ENCODE measurements at regions not wholly inside any gene's neighbourhood (a gene's known extent, or its start where the extent isn't known, plus 50 kb on each side); places are given as distances from the start of the nearest gene placed in this dataset.
A peak's percentile ranks its signal among the peaks of the same experiment; 100 is the strongest.

GRCh38 chr6:14661691-14662090 lies 544.1 kb downstream of the CD83 start:
- TF ChIP-seq CTCF (IDR thresholded peaks at IDR 0.05) = no peak
- Mint-ChIP-seq H3K4me3 (ENCODE audit: unreplicated experiment) (no peak overlapping the region), H3K27me3 (ENCODE audit: unreplicated experiment) (no peaks in the 10 kb centered on the region), H3K27ac (ENCODE audit: unreplicated experiment) (no peak overlapping the region), H3K4me1 (ENCODE audit: unreplicated experiment) (peaks cover 28% of the 10 kb centered on the region), H3K9me3 (ENCODE audit: unreplicated experiment) (no peaks in the 10 kb centered on the region), H3K36me3 (ENCODE audit: unreplicated experiment) (no peaks in the 10 kb centered on the region)
- DNase-seq (ENCODE audit: extremely low spot score, unreplicated experiment) = no peak

- Mint-ChIP-seq H3K27ac (ENCODE audit: unreplicated experiment) (no peak overlapping the region), H3K27me3 (ENCODE audit: unreplicated experiment) (no peaks in the 10 kb centered on the region), H3K4me1 (ENCODE audit: unreplicated experiment) (peaks cover 23% of the 10 kb centered on the region), H3K4me3 (ENCODE audit: unreplicated experiment) (no peak overlapping the region), H3K36me3 (ENCODE audit: unreplicated experiment) (no peaks in the 10 kb centered on the region), H3K9me3 (ENCODE audit: unreplicated experiment) (no peaks in the 10 kb centered on the region)
- DNase-seq (ENCODE audit: extremely low spot score, unreplicated experiment) = no peak
- no peak for TF ChIP-seq CTCF (IDR thresholded peaks at IDR 0.05)
Measured at GRCh38 chr6:14664112-14664601, 546.6 kb downstream of the CD83 start.

- DNase-seq (ENCODE audit: extremely low spot score, unreplicated experiment) = no peak
- TF ChIP-seq CTCF (IDR thresholded peaks at IDR 0.05) = no peak
- no peaks in the 10 kb centered on the region for H3K27me3 Mint-ChIP-seq (ENCODE audit: unreplicated experiment)
- no peaks in the 10 kb centered on the region for H3K9me3 Mint-ChIP-seq (ENCODE audit: unreplicated experiment)
- no peak overlapping the region for H3K4me3 Mint-ChIP-seq (ENCODE audit: unreplicated experiment)
- peaks cover 22% of the 10 kb centered on the region for H3K4me1 Mint-ChIP-seq (ENCODE audit: unreplicated experiment)
- no peak overlapping the region for H3K27ac Mint-ChIP-seq (ENCODE audit: unreplicated experiment)
- H3K36me3 Mint-ChIP-seq (ENCODE audit: unreplicated experiment) = no peaks in the 10 kb centered on the region
Measured at GRCh38 chr6:14664621-14665315, 547.2 kb downstream of the CD83 start.

- TF ChIP-seq CTCF (IDR thresholded peaks at IDR 0.05) = no peak
- DNase-seq (ENCODE audit: extremely low spot score, unreplicated experiment) = no peak
- Mint-ChIP-seq H3K36me3 (ENCODE audit: unreplicated experiment) (no peaks in the 10 kb centered on the region), H3K9me3 (ENCODE audit: unreplicated experiment) (no peaks in the 10 kb centered on the region), H3K27ac (ENCODE audit: unreplicated experiment) (peak overlapping the region; percentile 17), H3K4me3 (ENCODE audit: unreplicated experiment) (no peak overlapping the region), H3K27me3 (ENCODE audit: unreplicated experiment) (no peaks in the 10 kb centered on the region), H3K4me1 (ENCODE audit: unreplicated experiment) (peaks cover 22% of the 10 kb centered on the region)
Measured at GRCh38 chr6:14665827-14666724, 548.5 kb downstream of the CD83 start.

GRCh38 chr6:14670806-14671205 lies 553.2 kb downstream of the CD83 start:
- no peaks in the 10 kb centered on the region for H3K9me3 Mint-ChIP-seq (ENCODE audit: unreplicated experiment)
- H3K36me3 Mint-ChIP-seq (ENCODE audit: unreplicated experiment) = no peaks in the 10 kb centered on the region
- no peaks in the 10 kb centered on the region for H3K27me3 Mint-ChIP-seq (ENCODE audit: unreplicated experiment)
- TF ChIP-seq CTCF (IDR thresholded peaks at IDR 0.05) = no peak
- DNase-seq (ENCODE audit: extremely low spot score, unreplicated experiment) = no peak
- H3K4me1 Mint-ChIP-seq (ENCODE audit: unreplicated experiment) = peaks cover 14% of the 10 kb centered on the region
- no peak overlapping the region for H3K27ac Mint-ChIP-seq (ENCODE audit: unreplicated experiment)
- H3K4me3 Mint-ChIP-seq (ENCODE audit: unreplicated experiment) = no peak overlapping the region

Data from osteocyte (in vitro differentiated cells).